GM23338 (cell line): ENCODE measurements at regions not wholly inside any gene's neighbourhood (a gene's known extent, or its start where the extent isn't known, plus 50 kb on each side); places are given as distances from the start of the nearest gene placed in this dataset.

Experiments
- ATAC-seq: fragments of 200-7000 bp; cut with Tn5 transposase; 3 replicates; pipeline ENCODE4 v1.9.1; 2020
- DNase-seq: peaks from one replicate; pipeline ENCODE4 v3.0.0-alpha.2; 2015; ENCODE audit warnings: low spot score
- H2AFZ ChIP-seq: fragments of 200-600 bp; sonication (generic); 2 replicates; pipeline ENCODE4 v1.8.0; 2016; ENCODE audit warnings: antibody characterized with exemption, mild to moderate bottlenecking, moderate library complexity
- H3F3A ChIP-seq: fragments of 200-600 bp; sonication (generic); replicated peaks from 2 replicates; pipeline ENCODE4 v1.8.0; 2017; ENCODE audit warnings: antibody characterized with exemption, mixed run types, low read depth
- H3K27ac ChIP-seq: fragments of 200-600 bp; sonication (generic); 2 replicates; pipeline ENCODE4 v1.6.1; 2016; ENCODE audit warnings: low read depth
- H3K27me3 ChIP-seq: fragments of 200-600 bp; sonication (generic); 2 replicates; pipeline ENCODE4 v1.8.0; 2016; ENCODE audit warnings: mild to moderate bottlenecking, mixed run types, moderate library complexity; ENCODE audit not compliant: insufficient read depth
- H3K36me3 ChIP-seq: fragments of 200-600 bp; sonication (generic); 2 replicates; pipeline ENCODE4 v1.8.0; 2016; ENCODE audit warnings: mild to moderate bottlenecking; ENCODE audit not compliant: insufficient read depth
- H3K4me1 ChIP-seq: fragments of 200-600 bp; sonication (generic); 2 replicates; pipeline ENCODE4 v1.8.0; 2016; ENCODE audit warnings: mild to moderate bottlenecking, moderate library complexity; ENCODE audit not compliant: insufficient read depth
- H3K4me2 ChIP-seq: fragments of 200-600 bp; sonication (generic); 2 replicates; pipeline ENCODE4 v1.7.1; 2017; ENCODE audit warnings: mixed run types
- H3K4me3 ChIP-seq: fragments of 200-600 bp; sonication (generic); 2 replicates; pipeline ENCODE4 v1.6.1; 2016; ENCODE audit warnings: mixed run types
- H3K79me2 ChIP-seq: fragments of 200-600 bp; sonication (generic); replicated peaks from 2 replicates; pipeline ENCODE4 v1.8.0; 2017; ENCODE audit warnings: mild to moderate bottlenecking; ENCODE audit not compliant: insufficient read depth
- H3K9me2 ChIP-seq: fragments of 200-600 bp; sonication (generic); 2 replicates; pipeline ENCODE4 v1.8.0; 2017; ENCODE audit not compliant: insufficient read depth
- H4K20me1 ChIP-seq: fragments of 200-600 bp; sonication (generic); replicated peaks from 2 replicates; pipeline ENCODE4 v1.8.0; 2017; ENCODE audit warnings: mild to moderate bottlenecking; ENCODE audit not compliant: insufficient read depth
- H3K27ac Mint-ChIP-seq: 2 replicates; pipeline ENCODE4 v1.8.0; 2020; ENCODE audit warnings: inconsistent platforms, mild to moderate bottlenecking, moderate library complexity, mixed read lengths
- H3K27me3 Mint-ChIP-seq: 3 replicates; pipeline ENCODE4 v1.8.0; 2022; ENCODE audit warnings: low read depth, mild to moderate bottlenecking, moderate library complexity, mixed read lengths, inconsistent platforms; ENCODE audit not compliant: insufficient read depth, poor library complexity
- H3K36me3 Mint-ChIP-seq: 3 replicates; pipeline ENCODE4 v1.8.0; 2021; ENCODE audit warnings: low read depth, mild to moderate bottlenecking, inconsistent platforms, moderate library complexity, mixed read lengths
- H3K4me1 Mint-ChIP-seq: 3 replicates; pipeline ENCODE4 v1.8.0; 2020; ENCODE audit warnings: mild to moderate bottlenecking, inconsistent platforms, mixed read lengths
- H3K4me3 Mint-ChIP-seq: 3 replicates; pipeline ENCODE4 v1.8.0; 2021; ENCODE audit warnings: moderate library complexity, mild to moderate bottlenecking, inconsistent platforms, mixed read lengths
- H3K9me3 Mint-ChIP-seq: 3 replicates; pipeline ENCODE4 v1.8.0; 2020; ENCODE audit warnings: moderate library complexity, mild to moderate bottlenecking, inconsistent platforms, mixed read lengths
- CREB1 ChIP-seq: fragments of 250-450 bp; sonication (Bioruptor Pico); IDR thresholded peaks from 2 replicates; pipeline ENCODE4 v1.5.0; 2020; ENCODE audit warnings: low read depth, mild to moderate bottlenecking, moderate library complexity
- CTCF ChIP-seq, 2 experiments: fragments of 200-600 bp in 1 of 2; sonication (generic) in 1 of 2; conservative IDR thresholded peaks; 2 replicates each; pipeline versions ENCODE4 v1.5.1 to v1.6.1; 2016 to 2017; ENCODE audit warnings: antibody characterized with exemption in 2 of 2, low read depth in 2 of 2, mild to moderate bottlenecking in 2 of 2, moderate library complexity in 1 of 2
- ETS1 ChIP-seq: IDR thresholded peaks from 2 replicates; pipeline ENCODE4 v1.6.1; 2016; ENCODE audit warnings: antibody characterized with exemption
- EZH2 ChIP-seq: fragments of 200-600 bp; sonication (generic); IDR thresholded peaks from one replicate; pipeline ENCODE4 v1.8.0; 2017; ENCODE audit warnings: antibody characterized with exemption, mild to moderate bottlenecking, low read depth; ENCODE audit not compliant: unreplicated experiment
- EZH2phosphoT487 ChIP-seq: fragments of 200-600 bp; sonication (generic); IDR thresholded peaks from one replicate; pipeline ENCODE4 v1.8.1; 2018; ENCODE audit warnings: antibody characterized with exemption; ENCODE audit not compliant: unreplicated experiment
- JUNB ChIP-seq: IDR thresholded peaks from one replicate; pipeline ENCODE4 v1.6.1; 2016; ENCODE audit warnings: antibody characterized with exemption; ENCODE audit not compliant: unreplicated experiment
- NANOG ChIP-seq: IDR thresholded peaks from 2 replicates; pipeline ENCODE4 v1.6.1; 2016; ENCODE audit warnings: antibody characterized with exemption, borderline replicate concordance
- POLR2AphosphoS5 ChIP-seq: IDR thresholded peaks from 2 replicates; pipeline ENCODE4 v1.6.1; 2016; ENCODE audit warnings: antibody characterized with exemption, low read depth
- STAT1 ChIP-seq: IDR thresholded peaks from one replicate; pipeline ENCODE4 v1.6.1; 2016; ENCODE audit warnings: antibody characterized with exemption; ENCODE audit not compliant: unreplicated experiment
- ZNF114 ChIP-seq: fragments of 250-450 bp; sonication (Bioruptor Pico); IDR thresholded peaks from 2 replicates; pipeline ENCODE4 v1.5.0; 2020; ENCODE audit warnings: mild to moderate bottlenecking, moderate library complexity
- ZNF331 ChIP-seq: fragments of 250-450 bp; sonication (Bioruptor Pico); IDR thresholded peaks from 2 replicates; pipeline ENCODE4 v1.5.0; 2020; ENCODE audit warnings: low read depth, mild to moderate bottlenecking, moderate library complexity
- ZNF462 ChIP-seq: fragments of 250-450 bp; sonication (Bioruptor Pico); IDR thresholded peaks from 2 replicates; pipeline ENCODE4 v1.5.0; 2020; ENCODE audit warnings: mild to moderate bottlenecking, moderate library complexity
- TF ChIP-seq, protein P1 (sequence below): IDR thresholded peaks from one replicate; pipeline ENCODE4 v1.6.1; 2018; ENCODE audit warnings: antibody characterized with exemption; ENCODE audit not compliant: unreplicated experiment

GRCh38 chr18:2485983-2486382, 85.3 kb downstream of the METTL4 start:
- no peak overlapping the region for H3K27ac ChIP-seq
- H4K20me1 ChIP-seq = no peaks in the 10 kb centered on the region
- no peaks in the 10 kb centered on the region for H3K9me2 ChIP-seq
- ATAC-seq (no peak), DNase-seq (no peak)
- no peak overlapping the region for H3K4me3 ChIP-seq
- no peaks in the 10 kb centered on the region for H3K79me2 ChIP-seq
- H3K4me1 ChIP-seq = no peaks in the 10 kb centered on the region
- H3K4me1 Mint-ChIP-seq = no peaks in the 10 kb centered on the region
- H3K36me3 ChIP-seq = no peaks in the 10 kb centered on the region
- peaks cover 2% of the 10 kb centered on the region for H3K27me3 Mint-ChIP-seq
- no peak overlapping the region for H3K4me3 Mint-ChIP-seq
- no peaks in the 10 kb centered on the region for H3K36me3 Mint-ChIP-seq
- no peaks in the 10 kb centered on the region for H3F3A ChIP-seq
- H3K4me2 ChIP-seq = no peak overlapping the region
- no peak overlapping the region for H2AFZ ChIP-seq
- H3K27ac Mint-ChIP-seq = no peak overlapping the region
- TF ChIP-seq JUNB = no peak
- TF ChIP-seq, protein P1, sequence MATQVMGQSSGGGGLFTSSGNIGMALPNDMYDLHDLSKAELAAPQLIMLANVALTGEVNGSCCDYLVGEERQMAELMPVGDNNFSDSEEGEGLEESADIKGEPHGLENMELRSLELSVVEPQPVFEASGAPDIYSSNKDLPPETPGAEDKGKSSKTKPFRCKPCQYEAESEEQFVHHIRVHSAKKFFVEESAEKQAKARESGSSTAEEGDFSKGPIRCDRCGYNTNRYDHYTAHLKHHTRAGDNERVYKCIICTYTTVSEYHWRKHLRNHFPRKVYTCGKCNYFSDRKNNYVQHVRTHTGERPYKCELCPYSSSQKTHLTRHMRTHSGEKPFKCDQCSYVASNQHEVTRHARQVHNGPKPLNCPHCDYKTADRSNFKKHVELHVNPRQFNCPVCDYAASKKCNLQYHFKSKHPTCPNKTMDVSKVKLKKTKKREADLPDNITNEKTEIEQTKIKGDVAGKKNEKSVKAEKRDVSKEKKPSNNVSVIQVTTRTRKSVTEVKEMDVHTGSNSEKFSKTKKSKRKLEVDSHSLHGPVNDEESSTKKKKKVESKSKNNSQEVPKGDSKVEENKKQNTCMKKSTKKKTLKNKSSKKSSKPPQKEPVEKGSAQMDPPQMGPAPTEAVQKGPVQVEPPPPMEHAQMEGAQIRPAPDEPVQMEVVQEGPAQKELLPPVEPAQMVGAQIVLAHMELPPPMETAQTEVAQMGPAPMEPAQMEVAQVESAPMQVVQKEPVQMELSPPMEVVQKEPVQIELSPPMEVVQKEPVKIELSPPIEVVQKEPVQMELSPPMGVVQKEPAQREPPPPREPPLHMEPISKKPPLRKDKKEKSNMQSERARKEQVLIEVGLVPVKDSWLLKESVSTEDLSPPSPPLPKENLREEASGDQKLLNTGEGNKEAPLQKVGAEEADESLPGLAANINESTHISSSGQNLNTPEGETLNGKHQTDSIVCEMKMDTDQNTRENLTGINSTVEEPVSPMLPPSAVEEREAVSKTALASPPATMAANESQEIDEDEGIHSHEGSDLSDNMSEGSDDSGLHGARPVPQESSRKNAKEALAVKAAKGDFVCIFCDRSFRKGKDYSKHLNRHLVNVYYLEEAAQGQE = no peak
- TF ChIP-seq CREB1 (CRISPR knock-in tag) = no peak
- no peak for TF ChIP-seq POLR2AphosphoS5
- no peak for TF ChIP-seq EZH2
- no peak for TF ChIP-seq STAT1
- TF ChIP-seq ZNF114 (CRISPR knock-in tag) = no peak
- no peak for TF ChIP-seq CTCF (conservative IDR thresholded peaks at IDR 0.05; ENCODE audit: low read depth in 2 of 2)
- TF ChIP-seq ETS1 = no peak
- TF ChIP-seq NANOG = no peak
- no peak for TF ChIP-seq EZH2phosphoT487
- TF ChIP-seq ZNF331 (CRISPR knock-in tag) = no peak
- no peak for TF ChIP-seq ZNF462
- H3K27me3 ChIP-seq = no peaks in the 10 kb centered on the region
- no peaks in the 10 kb centered on the region for H3K9me3 Mint-ChIP-seq
